Omental fat pad (tissue), 3 donors: ENCODE measurements at regions not wholly inside any gene's neighbourhood (a gene's known extent, or its start where the extent isn't known, plus 50 kb on each side); places are given as distances from the start of the nearest gene placed in this dataset.

ENCODE experiments used
- ATAC-seq: fragments of 150-250 bp; one replicate; pipeline ENCODE4 v1.9.1; 2016; ENCODE audit warnings: mild to moderate bottlenecking, moderate library complexity; ENCODE audit not compliant: low FRiP score
- DNase-seq: peaks from one replicate; pipeline ENCODE4 v3.0.0-alpha.2; 2019; ENCODE audit warnings: low spot score
- TF ChIP-seq, protein P1 (sequence below), 3 donors: fragments of 450-650 bp; IDR thresholded peaks; one replicate each; pipeline ENCODE4 v1.5.1; 2016 to 2017; ENCODE audit warnings: antibody characterized with exemption in 3 of 3, mild to moderate bottlenecking in 3 of 3, moderate library complexity in 2 of 3

DNA sequence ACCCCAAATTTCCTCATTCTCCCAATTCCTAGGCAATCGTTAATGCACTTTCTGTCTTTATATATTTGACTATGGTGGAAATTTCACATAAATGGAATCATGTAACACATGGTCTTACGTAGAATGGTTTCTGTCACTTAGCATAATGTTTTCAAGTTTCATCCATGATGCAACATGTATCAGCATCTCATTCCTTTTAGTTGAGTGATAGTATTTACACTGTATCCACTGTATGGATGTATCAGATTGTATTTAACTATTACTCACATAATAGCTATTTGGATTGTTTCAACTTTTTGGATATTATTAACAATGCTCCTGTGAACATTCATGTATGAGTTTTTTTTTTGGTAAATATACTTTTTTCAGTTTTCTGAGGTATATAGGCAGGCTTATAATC is 982.3 kb upstream of the DDX18 start:
- no peak for DNase-seq
- TF ChIP-seq, protein P1, sequence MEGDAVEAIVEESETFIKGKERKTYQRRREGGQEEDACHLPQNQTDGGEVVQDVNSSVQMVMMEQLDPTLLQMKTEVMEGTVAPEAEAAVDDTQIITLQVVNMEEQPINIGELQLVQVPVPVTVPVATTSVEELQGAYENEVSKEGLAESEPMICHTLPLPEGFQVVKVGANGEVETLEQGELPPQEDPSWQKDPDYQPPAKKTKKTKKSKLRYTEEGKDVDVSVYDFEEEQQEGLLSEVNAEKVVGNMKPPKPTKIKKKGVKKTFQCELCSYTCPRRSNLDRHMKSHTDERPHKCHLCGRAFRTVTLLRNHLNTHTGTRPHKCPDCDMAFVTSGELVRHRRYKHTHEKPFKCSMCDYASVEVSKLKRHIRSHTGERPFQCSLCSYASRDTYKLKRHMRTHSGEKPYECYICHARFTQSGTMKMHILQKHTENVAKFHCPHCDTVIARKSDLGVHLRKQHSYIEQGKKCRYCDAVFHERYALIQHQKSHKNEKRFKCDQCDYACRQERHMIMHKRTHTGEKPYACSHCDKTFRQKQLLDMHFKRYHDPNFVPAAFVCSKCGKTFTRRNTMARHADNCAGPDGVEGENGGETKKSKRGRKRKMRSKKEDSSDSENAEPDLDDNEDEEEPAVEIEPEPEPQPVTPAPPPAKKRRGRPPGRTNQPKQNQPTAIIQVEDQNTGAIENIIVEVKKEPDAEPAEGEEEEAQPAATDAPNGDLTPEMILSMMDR (IDR thresholded peaks at IDR 0.05), result no peak
- ATAC-seq, result no peak

DNA sequence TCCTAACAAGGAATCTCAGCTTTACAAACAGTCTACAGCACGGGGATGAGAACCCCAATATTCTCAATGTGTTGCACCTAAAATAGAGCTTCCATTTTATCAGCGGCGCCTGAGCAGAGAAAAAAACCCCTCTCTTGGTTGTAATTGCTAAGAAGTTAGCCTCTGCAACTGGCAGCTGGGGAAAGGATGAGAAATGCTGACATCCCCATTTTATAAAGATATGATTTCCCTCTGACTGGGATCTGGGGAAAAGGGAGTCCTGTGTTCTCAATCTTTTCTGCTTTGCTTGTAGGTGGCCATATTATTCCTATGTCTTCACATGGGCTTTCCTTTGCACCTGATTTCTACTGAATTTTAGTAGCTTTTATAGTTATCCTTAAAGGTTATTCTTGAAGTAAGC is 981.4 kb upstream of the DDX18 start:
- DNase-seq, result no peak
- ATAC-seq, result no peak
- TF ChIP-seq, protein P1 (IDR thresholded peaks at IDR 0.05), result no peak

DNA sequence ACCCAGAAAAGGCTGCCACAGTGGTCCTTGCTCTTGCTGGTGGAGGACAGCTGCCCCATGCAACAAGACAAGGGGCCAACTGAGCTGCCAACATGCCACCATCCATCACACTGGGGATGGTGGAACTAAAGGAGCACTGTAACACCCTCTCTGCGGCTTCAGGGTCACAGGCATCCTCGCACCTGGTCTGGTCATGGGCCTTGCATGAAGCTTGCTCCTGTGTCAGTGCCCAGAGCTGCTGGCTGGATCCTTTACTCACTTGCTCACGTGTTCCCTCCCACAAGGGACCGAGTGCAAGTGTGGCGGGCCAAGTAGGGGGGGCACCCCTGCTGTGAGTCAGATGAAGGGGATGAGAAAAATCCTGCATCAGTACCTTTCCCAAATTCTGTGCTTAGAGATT is 972.3 kb upstream of the DDX18 start:
- no peak for ATAC-seq
- TF ChIP-seq, protein P1 (IDR thresholded peaks at IDR 0.05), result no peak
- no peak for DNase-seq

DNA sequence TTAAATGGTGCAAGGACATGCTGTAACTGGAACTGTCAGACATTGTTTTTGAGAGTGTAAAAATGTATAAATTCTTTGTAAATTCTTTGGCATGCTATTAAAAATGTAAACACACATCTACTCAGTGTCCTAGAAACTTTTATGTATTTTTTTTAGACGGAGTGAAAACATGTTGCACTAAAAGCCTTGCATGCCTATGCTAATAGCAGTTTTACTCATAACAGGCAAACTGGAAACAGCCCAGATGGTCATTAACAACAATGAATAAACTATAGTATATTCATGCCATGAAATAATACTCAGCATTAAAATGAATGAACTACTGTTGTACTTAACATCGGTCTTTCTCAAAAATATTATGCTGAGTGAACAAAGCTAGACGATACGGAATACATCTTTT is 954.8 kb upstream of the DDX18 start:
- TF ChIP-seq, protein P1 (IDR thresholded peaks at IDR 0.05), result no peak
- DNase-seq, result no peak
- no peak for ATAC-seq

DNA sequence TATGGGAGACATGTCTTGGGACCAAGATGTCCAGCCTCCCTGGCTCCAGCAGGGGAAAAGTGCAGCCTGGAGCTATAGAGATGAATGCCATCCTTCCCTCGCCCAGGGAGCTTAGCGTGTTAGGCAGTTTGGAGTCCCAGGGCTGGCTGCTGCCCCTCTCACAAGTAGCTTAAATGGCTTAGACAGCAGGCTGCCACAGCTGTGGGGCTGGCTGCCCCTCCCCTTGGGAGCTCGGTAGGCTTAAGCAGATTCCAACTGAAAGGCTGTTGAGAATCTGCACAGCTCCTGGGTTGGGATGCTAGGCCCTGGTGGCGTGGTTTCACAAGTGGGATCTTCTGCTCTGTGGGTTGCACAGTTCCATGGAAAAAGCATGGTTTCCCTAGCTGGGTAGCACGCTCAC is 940.5 kb upstream of the DDX18 start:
- TF ChIP-seq, protein P1 (IDR thresholded peaks at IDR 0.05), result no peak
- no peak for ATAC-seq
- no peak for DNase-seq

DNA sequence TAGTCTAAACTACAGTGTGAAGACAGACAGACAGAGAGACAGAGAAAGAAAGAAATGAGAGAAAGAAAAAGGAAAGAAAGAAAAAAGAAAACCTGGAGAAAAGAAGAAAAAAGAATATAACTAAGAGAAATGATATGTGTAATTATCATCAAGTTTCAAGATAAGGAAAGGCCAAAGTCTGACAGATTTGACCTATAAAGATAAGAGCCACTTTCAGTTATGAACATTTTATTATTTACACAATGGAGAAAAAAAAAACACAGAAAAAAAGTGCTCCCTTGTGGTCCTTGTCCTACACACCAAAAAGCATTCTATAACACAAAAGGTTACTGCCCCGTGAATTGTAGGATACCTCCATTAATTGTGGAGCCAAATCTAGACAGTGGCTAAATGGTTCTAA is 937.2 kb upstream of the DDX18 start:
- no peak for DNase-seq
- no peak for ATAC-seq
- TF ChIP-seq, protein P1 (IDR thresholded peaks at IDR 0.05), result no peak

DNA sequence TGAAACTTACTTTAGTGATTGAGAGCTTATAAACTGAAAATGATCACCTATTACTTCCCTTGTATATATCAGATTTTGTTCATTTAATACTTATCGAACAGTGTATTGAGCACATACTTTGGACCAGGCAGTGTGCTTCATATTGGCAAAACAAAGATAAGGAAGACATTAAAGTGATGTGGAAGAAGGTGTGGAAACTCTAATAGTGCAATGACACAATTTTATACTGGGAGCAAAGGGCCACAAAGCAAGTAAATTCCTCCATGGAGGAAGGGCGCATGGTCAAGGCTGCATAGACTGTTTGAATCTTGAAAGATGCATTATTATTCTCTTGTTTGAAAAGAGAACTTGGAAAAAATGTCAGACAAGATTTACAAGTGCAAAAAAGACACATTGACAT is 936.5 kb upstream of the DDX18 start:
- ATAC-seq (no peak), DNase-seq (no peak)
- TF ChIP-seq, protein P1 (IDR thresholded peaks at IDR 0.05), result no peak
